ENCODE measurements at regions not wholly inside any gene's neighbourhood (a gene's known extent, or its start where the extent isn't known, plus 50 kb on each side); places are given as distances from the start of the nearest gene placed in this dataset.

DNA sequence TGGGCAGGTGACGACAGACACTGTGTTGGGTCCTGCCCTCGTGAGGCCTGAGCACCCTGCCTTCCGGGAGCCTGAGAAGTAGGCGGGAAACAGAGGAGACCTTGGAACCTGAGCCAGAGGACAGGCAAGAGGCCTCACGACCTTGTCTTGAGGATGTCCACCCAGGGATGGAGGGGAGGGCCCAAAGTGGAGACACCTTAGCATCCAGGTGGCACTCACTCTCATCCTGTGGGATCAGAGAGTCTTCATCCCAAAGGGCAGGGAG is 347.2 kb downstream of the NPHP4 start:
- Mint-ChIP-seq H3K27ac (no peak overlapping the region), H3K27me3 (peaks cover 24 to 31% of the 10 kb centered on the region in 2 donors), H3K4me1 (peaks cover 0 to 3% (median 3%) of the 10 kb centered on the region in 3 donors), H3K4me3 (no peak overlapping the region), H3K9me3 (peaks cover 4% of the 10 kb centered on the region in 3 donors), H3K36me3 (no peaks in the 10 kb centered on the region)
- H3K27ac ChIP-seq (ENCODE audit: low read length), result no peak overlapping the region
- H3K4me1 ChIP-seq (ENCODE audit: control insufficient read depth in 1 of 2, extremely low read depth in 1 of 2, insufficient read depth in 2 of 2, low read length in 2 of 2), result no peaks in the 10 kb centered on the region
- no peak overlapping the region for H3K4me3 ChIP-seq (ENCODE audit: control insufficient read depth in 1 of 2, extremely low read depth in 1 of 2, low read length in 1 of 2)
- ChIA-PET POLR2A (no interaction called here), CTCF (no interaction called here)
- DNase-seq, result no peak
- 82% methylated on average over 4 of the region's 5 CpGs for WGBS (ENCODE audit: insufficient coverage)
- peaks cover 0 to 26% of the 10 kb centered on the region in 2 experiments for H3K27me3 ChIP-seq (replicated peaks in 1 of 2; ENCODE audit: control insufficient read depth in 2 of 2, extremely low read depth in 1 of 2, insufficient read depth in 2 of 2, low read length in 1 of 2)
- H3K36me3 ChIP-seq (ENCODE audit: control insufficient read depth in 2 of 2, extremely low read depth in 1 of 2, insufficient read depth in 1 of 2, low read length in 1 of 2), result no peaks in the 10 kb centered on the region
- no peaks in the 10 kb centered on the region for H3K9me3 ChIP-seq
- no peak for ATAC-seq (replicated peaks in 1 of 4)

DNA sequence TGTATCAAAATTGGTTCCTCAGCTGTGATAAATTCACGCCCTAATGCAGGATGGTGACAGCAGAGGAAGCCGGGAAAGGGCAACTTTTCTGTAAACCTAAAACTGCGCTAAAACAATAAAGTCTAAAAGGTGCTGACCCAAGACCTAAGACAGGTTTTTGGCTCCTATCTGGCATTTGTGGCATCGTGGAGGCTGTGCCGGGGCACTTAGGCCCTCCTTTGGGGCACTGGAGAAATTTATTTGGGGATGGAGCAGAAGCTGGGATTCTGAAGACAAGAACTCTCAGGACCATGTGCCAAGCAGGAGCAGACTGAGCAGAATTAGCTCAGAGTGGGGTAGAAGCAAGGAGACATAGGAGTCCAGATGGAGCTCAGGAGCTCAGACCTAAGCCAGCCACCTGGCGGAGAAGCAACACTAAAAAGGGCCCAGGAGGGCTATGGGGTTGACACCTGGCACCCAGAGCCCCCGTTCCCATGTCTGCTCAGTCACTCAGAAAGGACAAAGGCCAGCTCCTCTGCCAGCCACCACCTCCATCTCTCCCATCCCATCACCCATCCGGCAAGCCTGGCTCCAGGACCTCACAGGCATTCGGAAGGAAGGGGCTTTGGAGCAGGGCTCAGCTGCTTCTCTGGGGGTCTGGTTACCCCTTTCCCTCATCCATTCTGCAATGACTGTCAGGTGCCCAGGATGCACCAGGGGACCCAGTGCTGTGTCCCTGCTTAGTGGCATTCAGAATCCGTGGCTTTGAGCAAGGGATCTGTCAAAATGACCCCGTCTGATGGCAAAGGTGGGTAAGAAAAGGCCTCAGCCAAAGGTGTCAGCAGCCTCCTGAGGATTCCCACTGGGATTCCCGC is 347.7 kb downstream of the NPHP4 start:
- no peaks in the 10 kb centered on the region for H3K9me3 ChIP-seq
- Mint-ChIP-seq H3K27ac (no peak overlapping the region), H3K9me3 (peaks cover 4% of the 10 kb centered on the region in 3 donors), H3K27me3 (peaks cover 19 to 28% of the 10 kb centered on the region in 2 donors), H3K36me3 (no peaks in the 10 kb centered on the region), H3K4me3 (no peak overlapping the region), H3K4me1 (peaks cover 0 to 3% (median 3%) of the 10 kb centered on the region in 3 donors)
- ChIA-PET POLR2A (no interaction called here), CTCF (no interaction called here)
- peaks cover 0 to 21% of the 10 kb centered on the region in 2 experiments for H3K27me3 ChIP-seq (replicated peaks in 1 of 2; ENCODE audit: control insufficient read depth in 2 of 2, extremely low read depth in 1 of 2, insufficient read depth in 2 of 2, low read length in 1 of 2)
- H3K4me3 ChIP-seq (ENCODE audit: control insufficient read depth in 1 of 2, extremely low read depth in 1 of 2, low read length in 1 of 2), result no peak overlapping the region
- WGBS (ENCODE audit: insufficient coverage), result 83% methylated on average over 12 of the region's 12 CpGs
- H3K27ac ChIP-seq (ENCODE audit: low read length), result no peak overlapping the region
- H3K36me3 ChIP-seq (ENCODE audit: control insufficient read depth in 2 of 2, extremely low read depth in 1 of 2, insufficient read depth in 1 of 2, low read length in 1 of 2), result no peaks in the 10 kb centered on the region
- DNase-seq, result no peak
- ATAC-seq (replicated peaks in 1 of 4), result no peak
- no peaks in the 10 kb centered on the region for H3K4me1 ChIP-seq (ENCODE audit: control insufficient read depth in 1 of 2, extremely low read depth in 1 of 2, insufficient read depth in 2 of 2, low read length in 2 of 2)

DNA sequence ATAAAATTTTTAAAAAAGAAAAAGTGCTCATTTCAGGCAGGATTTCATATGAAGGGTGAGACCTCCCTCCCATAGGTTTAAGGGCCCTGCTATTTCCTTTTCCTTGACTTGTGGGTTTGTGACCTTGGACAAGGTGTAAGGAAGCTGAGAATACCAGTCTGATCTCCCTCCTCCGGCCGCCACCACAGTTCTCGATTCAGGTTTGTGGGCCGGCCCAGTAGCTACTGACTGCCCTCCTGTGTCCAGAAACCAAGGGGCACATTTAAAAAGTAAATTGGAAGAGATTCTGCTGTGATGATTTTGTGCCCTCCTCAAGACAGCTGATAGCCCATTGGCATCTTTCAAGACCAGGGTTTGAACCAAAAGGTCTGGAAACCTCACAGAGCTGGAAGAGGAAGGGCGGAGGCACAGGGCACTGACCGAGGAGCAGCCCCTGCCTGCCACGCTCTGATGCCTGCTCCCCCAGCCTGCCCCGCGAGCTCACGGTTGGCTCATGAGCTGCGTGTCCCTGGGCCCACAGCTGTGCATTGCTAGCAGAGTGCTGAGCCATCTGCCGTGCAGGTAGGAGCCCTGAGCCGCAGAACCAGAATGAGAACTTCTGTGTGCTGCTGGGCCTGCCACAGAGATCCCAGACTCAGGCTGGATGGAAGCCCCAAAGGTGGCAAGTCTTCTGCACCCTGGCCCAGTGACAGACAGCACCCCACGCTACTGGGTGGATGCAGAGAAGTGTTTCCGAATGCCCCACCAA is 348.7 kb downstream of the NPHP4 start:
- no peaks in the 10 kb centered on the region for H3K4me1 ChIP-seq (ENCODE audit: control insufficient read depth in 1 of 2, extremely low read depth in 1 of 2, insufficient read depth in 2 of 2, low read length in 2 of 2)
- no peaks in the 10 kb centered on the region for H3K9me3 ChIP-seq
- no peaks in the 10 kb centered on the region for H3K36me3 Mint-ChIP-seq
- H3K36me3 ChIP-seq (ENCODE audit: control insufficient read depth in 2 of 2, extremely low read depth in 1 of 2, insufficient read depth in 1 of 2, low read length in 1 of 2), result no peaks in the 10 kb centered on the region
- ChIA-PET POLR2A (no interaction called here), CTCF (no interaction called here)
- peaks cover 22 to 24% of the 10 kb centered on the region in 2 donors for H3K27me3 Mint-ChIP-seq
- ATAC-seq (replicated peaks in 1 of 4) (no peak), DNase-seq (no peak)
- H3K4me1 Mint-ChIP-seq, result peaks cover 0 to 3% (median 3%) of the 10 kb centered on the region in 3 donors
- peaks cover 4% of the 10 kb centered on the region in 3 donors for H3K9me3 Mint-ChIP-seq
- peak overlapping the region in 1 of 2 donors; percentile 70 for H3K27ac Mint-ChIP-seq
- H3K4me3 ChIP-seq (ENCODE audit: control insufficient read depth in 1 of 2, extremely low read depth in 1 of 2, low read length in 1 of 2), result no peak overlapping the region
- 76% methylated on average over 10 of the region's 15 CpGs for WGBS (ENCODE audit: insufficient coverage)
- peaks cover 0 to 18% of the 10 kb centered on the region in 2 experiments for H3K27me3 ChIP-seq (replicated peaks in 1 of 2; ENCODE audit: control insufficient read depth in 2 of 2, extremely low read depth in 1 of 2, insufficient read depth in 2 of 2, low read length in 1 of 2)
- no peak overlapping the region for H3K27ac ChIP-seq (ENCODE audit: low read length)
- no peak overlapping the region for H3K4me3 Mint-ChIP-seq

DNA sequence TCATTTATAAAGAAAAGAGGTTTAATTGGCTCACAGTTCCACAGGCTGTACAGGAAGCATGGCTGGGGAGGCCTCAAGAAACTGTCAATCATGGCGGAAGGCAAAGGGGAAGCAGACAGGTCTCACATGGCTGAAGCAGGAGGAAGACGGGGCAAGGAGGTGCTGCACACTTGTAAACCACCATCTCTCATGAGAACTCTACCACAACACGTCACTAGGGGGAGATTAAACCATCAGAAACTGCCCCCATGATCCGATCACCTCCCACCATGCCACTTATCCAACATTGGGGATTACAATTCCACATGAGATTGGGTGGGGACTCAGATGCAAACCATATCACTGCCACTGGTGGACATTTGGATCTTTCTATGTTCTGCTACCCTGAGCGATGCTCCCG is 351.4 kb downstream of the NPHP4 start:
- Mint-ChIP-seq H3K27ac (no peak overlapping the region), H3K36me3 (no peaks in the 10 kb centered on the region), H3K4me1 (peaks cover 0 to 3% (median 3%) of the 10 kb centered on the region in 3 donors), H3K4me3 (no peak overlapping the region), H3K27me3 (peaks cover 34 to 35% of the 10 kb centered on the region in 2 donors), H3K9me3 (peaks cover 4 to 7% (median 4%) of the 10 kb centered on the region in 3 donors)
- Histone ChIP-seq H3K36me3 (ENCODE audit: control insufficient read depth in 2 of 2, extremely low read depth in 1 of 2, insufficient read depth in 1 of 2, low read length in 1 of 2) (no peaks in the 10 kb centered on the region), H3K27ac (ENCODE audit: low read length) (no peak overlapping the region), H3K27me3 (replicated peaks in 1 of 2; ENCODE audit: control insufficient read depth in 2 of 2, extremely low read depth in 1 of 2, insufficient read depth in 2 of 2, low read length in 1 of 2) (peaks cover 0 to 22% of the 10 kb centered on the region in 2 experiments), H3K4me1 (ENCODE audit: control insufficient read depth in 1 of 2, extremely low read depth in 1 of 2, insufficient read depth in 2 of 2, low read length in 2 of 2) (no peaks in the 10 kb centered on the region), H3K4me3 (ENCODE audit: control insufficient read depth in 1 of 2, extremely low read depth in 1 of 2, low read length in 1 of 2) (no peak overlapping the region), H3K9me3 (no peaks in the 10 kb centered on the region)
- 100% methylated on average over 2 of the region's 6 CpGs for WGBS (ENCODE audit: insufficient coverage)
- peak in 1 of 35 experiments; percentile 23 for DNase-seq
- POLR2A ChIA-PET, result no interaction called here
- ATAC-seq (replicated peaks in 1 of 4), result peak in 1 of 4 experiments; percentile 30
- CTCF ChIA-PET, result no interaction called here

DNA sequence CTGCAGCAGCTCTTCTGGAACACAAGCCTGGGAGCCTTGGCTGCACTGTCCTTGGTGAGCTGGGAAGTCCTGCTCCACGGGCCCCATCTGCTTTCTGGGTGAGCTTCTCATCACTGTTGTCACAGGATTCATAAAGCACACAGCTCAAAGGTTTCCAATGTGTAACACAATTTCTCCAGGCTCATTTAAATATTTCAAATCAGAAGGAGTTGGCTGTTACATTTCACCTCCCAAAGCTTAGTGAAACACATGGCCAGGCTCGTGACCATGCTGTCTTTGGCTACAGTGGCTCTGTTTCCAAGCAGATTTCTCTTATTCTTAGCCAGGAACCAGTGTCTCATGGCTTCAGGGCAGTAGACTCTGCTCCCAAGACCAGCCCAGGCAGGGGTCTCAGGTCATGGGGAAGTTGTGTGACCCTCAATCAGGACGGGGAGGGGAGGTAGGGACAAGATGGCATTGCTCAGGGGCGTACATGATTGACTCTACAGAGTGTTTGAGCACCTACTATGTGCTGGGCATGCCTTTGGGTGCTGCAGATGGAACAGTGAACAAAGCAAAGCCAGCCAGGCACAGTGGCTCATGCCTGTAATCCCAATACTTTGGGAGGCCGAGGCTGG is 353.0 kb downstream of the NPHP4 start:
- peaks cover 0 to 5% (median 0%) of the 10 kb centered on the region in 3 donors for H3K9me3 Mint-ChIP-seq
- H3K27me3 Mint-ChIP-seq, result peaks cover 34 to 35% of the 10 kb centered on the region in 2 donors
- Histone ChIP-seq H3K27me3 (replicated peaks in 1 of 2; ENCODE audit: control insufficient read depth in 2 of 2, extremely low read depth in 1 of 2, insufficient read depth in 2 of 2, low read length in 1 of 2) (peaks cover 0 to 25% of the 10 kb centered on the region in 2 experiments), H3K4me3 (ENCODE audit: control insufficient read depth in 1 of 2, extremely low read depth in 1 of 2, low read length in 1 of 2) (no peak overlapping the region), H3K36me3 (ENCODE audit: control insufficient read depth in 2 of 2, extremely low read depth in 1 of 2, insufficient read depth in 1 of 2, low read length in 1 of 2) (no peaks in the 10 kb centered on the region), H3K9me3 (no peaks in the 10 kb centered on the region), H3K27ac (ENCODE audit: low read length) (no peak overlapping the region), H3K4me1 (ENCODE audit: control insufficient read depth in 1 of 2, extremely low read depth in 1 of 2, insufficient read depth in 2 of 2, low read length in 2 of 2) (no peaks in the 10 kb centered on the region)
- no peaks in the 10 kb centered on the region for H3K36me3 Mint-ChIP-seq
- ChIA-PET CTCF (interaction anchor here in 1 of 2 donors (1.7 kb wide), 1 partner anchor 101 kb away, joined by 4 read pairs; no protein-coding TSS in a partner anchor), POLR2A (no interaction called here)
- DNase-seq, result no peak
- ATAC-seq (replicated peaks in 1 of 4), result no peak
- 45% methylated on average over 4 of the region's 5 CpGs for WGBS (ENCODE audit: insufficient coverage)
- no peak overlapping the region for H3K27ac Mint-ChIP-seq
- peaks cover 0 to 3% (median 3%) of the 10 kb centered on the region in 3 donors for H3K4me1 Mint-ChIP-seq
- H3K4me3 Mint-ChIP-seq, result no peak overlapping the region

DNA sequence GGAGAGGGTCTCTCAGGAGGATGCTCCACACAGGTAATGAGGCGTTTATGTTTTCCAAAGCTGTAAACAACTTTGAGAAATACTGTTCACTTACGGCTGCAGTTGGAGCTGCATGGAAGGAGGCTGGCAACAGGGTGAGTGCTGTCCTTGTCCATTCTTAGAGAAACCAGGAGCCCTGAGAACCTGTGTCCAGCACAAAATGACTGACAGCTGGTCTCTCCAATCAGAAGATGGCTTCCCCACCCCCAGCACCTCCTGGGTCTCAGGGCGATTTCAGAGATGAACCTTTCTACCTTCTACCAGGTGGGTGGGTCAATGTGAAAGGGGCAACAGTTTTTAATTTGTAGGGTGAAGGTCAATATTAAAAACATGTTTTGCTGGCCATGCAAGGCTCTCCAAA is 353.6 kb downstream of the NPHP4 start:
- no peaks in the 10 kb centered on the region for H3K36me3 ChIP-seq (ENCODE audit: control insufficient read depth in 2 of 2, extremely low read depth in 1 of 2, insufficient read depth in 1 of 2, low read length in 1 of 2)
- H3K4me3 ChIP-seq (ENCODE audit: control insufficient read depth in 1 of 2, extremely low read depth in 1 of 2, low read length in 1 of 2), result no peak overlapping the region
- H3K9me3 ChIP-seq, result no peaks in the 10 kb centered on the region
- H3K36me3 Mint-ChIP-seq, result no peaks in the 10 kb centered on the region
- WGBS (ENCODE audit: insufficient coverage), result no CpG with 5 or more reads among the region's 3 CpGs
- H3K9me3 Mint-ChIP-seq, result peaks cover 0 to 9% (median 0%) of the 10 kb centered on the region in 3 donors
- H3K27ac Mint-ChIP-seq, result no peak overlapping the region
- peaks cover 0 to 3% (median 3%) of the 10 kb centered on the region in 3 donors for H3K4me1 Mint-ChIP-seq
- H3K4me3 Mint-ChIP-seq, result no peak overlapping the region
- no peak overlapping the region for H3K27ac ChIP-seq (ENCODE audit: low read length)
- DNase-seq (no peak), ATAC-seq (replicated peaks in 1 of 4) (no peak)
- POLR2A ChIA-PET, result no interaction called here
- no peaks in the 10 kb centered on the region for H3K4me1 ChIP-seq (ENCODE audit: control insufficient read depth in 1 of 2, extremely low read depth in 1 of 2, insufficient read depth in 2 of 2, low read length in 2 of 2)
- H3K27me3 ChIP-seq (replicated peaks in 1 of 2; ENCODE audit: control insufficient read depth in 2 of 2, extremely low read depth in 1 of 2, insufficient read depth in 2 of 2, low read length in 1 of 2), result peaks cover 0 to 25% of the 10 kb centered on the region in 2 experiments
- H3K27me3 Mint-ChIP-seq, result peaks cover 34 to 35% of the 10 kb centered on the region in 2 donors
- CTCF ChIA-PET, result no interaction called here
